PC-3 (cell line): ENCODE measurements at regions not wholly inside any gene's neighbourhood (a gene's known extent, or its start where the extent isn't known, plus 50 kb on each side); places are given as distances from the start of the nearest gene placed in this dataset.

ENCODE experiments used
- ATAC-seq: fragments of 200-7000 bp; cut with Tn5 transposase; 2 replicates; pipeline ENCODE4 v1.9.1; 2020; ENCODE audit warnings: mild to moderate bottlenecking, moderate library complexity
- BruUV-seq: library from RNA; stranded (reverse); fragments of 400-500 nt; replicated peaks from 2 replicates; lab custom pipeline; 2021; lab: Mats Ljungman, UMichigan
- CTCF ChIA-PET: fragments of 300-600 bp; sonication (Branson Sonifier 250); formaldehyde crosslinking; loops from one replicate; lab custom pipeline; 2022; ENCODE audit warnings: antibody characterized with exemption; lab: Charles Lee
- POLR2A ChIA-PET: fragments of 300-600 bp; sonication (Branson Sonifier 250); formaldehyde crosslinking; loops from one replicate; lab custom pipeline; 2022; ENCODE audit warnings: antibody characterized with exemption; ENCODE audit not compliant: unreplicated experiment; lab: Charles Lee
- DNase-seq: peaks from one replicate; pipeline ENCODE4 v3.0.0-alpha.2; 2015
- H2AFZ ChIP-seq: fragments of 300-600 bp; sonication (generic); 2 replicates; pipeline ENCODE4 v1.6.0; 2016; ENCODE audit warnings: antibody characterized with exemption, low read length
- H3F3A ChIP-seq: fragments of 300-600 bp; sonication (generic); one replicate; pipeline ENCODE4 v1.6.0; 2017; ENCODE audit warnings: antibody characterized with exemption, low read length, control low read depth, mild to moderate bottlenecking; ENCODE audit not compliant: unreplicated experiment
- H3K27ac ChIP-seq: fragments of 300-600 bp; sonication (generic); 2 replicates; pipeline ENCODE4 v1.5.1; 2016; ENCODE audit warnings: mild to moderate bottlenecking, low read length
- H3K27me3 ChIP-seq: fragments of 300-600 bp; sonication (generic); 2 replicates; pipeline ENCODE4 v1.6.1; 2016; ENCODE audit warnings: low read length, mixed read lengths
- H3K36me3 ChIP-seq: fragments of 300-600 bp; sonication (generic); 2 replicates; pipeline ENCODE4 v1.6.1; 2016; ENCODE audit warnings: low read depth, mixed run types, low read length, mixed read lengths
- H3K4me1 ChIP-seq: fragments of 300-600 bp; sonication (generic); 2 replicates; pipeline ENCODE4 v1.5.1; 2016; ENCODE audit warnings: low read length; ENCODE audit not compliant: insufficient read depth
- H3K4me2 ChIP-seq: fragments of 300-600 bp; sonication (generic); 2 replicates; pipeline ENCODE4 v1.6.0; 2016; ENCODE audit warnings: low read length
- H3K4me3 ChIP-seq: fragments of 300-600 bp; sonication (generic); 2 replicates; pipeline ENCODE4 v1.5.1; 2016; ENCODE audit warnings: mild to moderate bottlenecking, low read length, mixed read lengths
- H3K79me2 ChIP-seq: fragments of 300-600 bp; sonication (generic); 2 replicates; pipeline ENCODE4 v1.6.1; 2017; ENCODE audit warnings: low read length, mixed read lengths
- H3K9ac ChIP-seq: fragments of 300-600 bp; sonication (generic); 2 replicates; pipeline ENCODE4 v1.6.0; 2016; ENCODE audit warnings: mild to moderate bottlenecking, low read length
- H3K9me2 ChIP-seq: fragments of 300-600 bp; sonication (generic); replicated peaks from 2 replicates; pipeline ENCODE4 v1.6.1; 2016; ENCODE audit warnings: mixed run types, low read length, mixed read lengths
- H3K9me3 ChIP-seq: fragments of 300-600 bp; sonication (generic); 2 replicates; pipeline ENCODE4 v1.6.1; 2016; ENCODE audit warnings: low read length, mixed read lengths
- H4K20me1 ChIP-seq: fragments of 300-600 bp; sonication (generic); 2 replicates; pipeline ENCODE4 v1.6.1; 2016; ENCODE audit warnings: low read length, mixed read lengths
- CTCF ChIP-seq: fragments of 300-600 bp; sonication (generic); conservative IDR thresholded peaks from 2 replicates; pipeline ENCODE4 v1.5.1; 2017; ENCODE audit warnings: antibody characterized with exemption, low read depth, mild to moderate bottlenecking, low read length
- EZH2 ChIP-seq: fragments of 300-600 bp; sonication (generic); IDR thresholded peaks from one replicate; pipeline ENCODE4 v1.6.1; 2017; ENCODE audit warnings: antibody characterized with exemption, mild to moderate bottlenecking, low read length; ENCODE audit not compliant: unreplicated experiment
- EZH2phosphoT487 ChIP-seq: fragments of 300-600 bp; sonication (generic); IDR thresholded peaks from 2 replicates; pipeline ENCODE4 v1.6.1; 2018; ENCODE audit warnings: mild to moderate bottlenecking, antibody characterized with exemption, low read length, borderline replicate concordance
- intact Hi-C: fragments of 100-400 bp; cut with micrococcal nuclease; formaldehyde crosslinking; loops from 2 replicates; pipeline ENCODE4 v1.9.0; 2023

- Histone ChIP-seq H3K4me2 (no peak overlapping the region), H3K79me2 (no peaks in the 10 kb centered on the region), H3K4me3 (no peak overlapping the region), H3K27ac (no peak overlapping the region), H3K9me2 (no peaks in the 10 kb centered on the region), H3K9ac (no peak overlapping the region), H4K20me1 (no peaks in the 10 kb centered on the region), H3K9me3 (no peaks in the 10 kb centered on the region), H2AFZ (no peak overlapping the region), H3K27me3 (no peaks in the 10 kb centered on the region), H3K36me3 (no peaks in the 10 kb centered on the region; the same call in 1 of the 2 replicates), H3K4me1 (peaks cover 11% of the 10 kb centered on the region), H3F3A (no peaks in the 10 kb centered on the region)
- ChIA-PET CTCF (no interaction called here), POLR2A (no interaction called here)
- ATAC-seq: peak; percentile 47
- no peak for TF ChIP-seq EZH2phosphoT487
- no peak for TF ChIP-seq EZH2
- no peak for TF ChIP-seq CTCF
- intact Hi-C loops: no loop called here
- peak; percentile 39 for DNase-seq
- BruUV-seq: no TSS peak
Measured at GRCh38 chr20:19952392-19952791, 64.8 kb upstream of the NAA20 start.

GRCh38 chr20:19953606-19954005 lies 63.6 kb upstream of the NAA20 start:
- ChIA-PET CTCF (no interaction called here), POLR2A (no interaction called here)
- ATAC-seq: no peak
- Histone ChIP-seq H3K4me2 (no peak overlapping the region), H3K9me3 (no peaks in the 10 kb centered on the region), H3K79me2 (no peaks in the 10 kb centered on the region), H3F3A (no peaks in the 10 kb centered on the region), H3K27ac (no peak overlapping the region), H3K4me3 (no peak overlapping the region), H3K4me1 (peaks cover 4% of the 10 kb centered on the region; the same call in 1 of the 2 replicates), H3K27me3 (no peaks in the 10 kb centered on the region), H4K20me1 (no peaks in the 10 kb centered on the region), H3K9me2 (no peaks in the 10 kb centered on the region), H2AFZ (no peak overlapping the region), H3K36me3 (no peaks in the 10 kb centered on the region; the same call in 1 of the 2 replicates), H3K9ac (no peak overlapping the region)
- DNase-seq: no peak
- intact Hi-C loops: no loop called here
- TF ChIP-seq EZH2 (no peak), EZH2phosphoT487 (no peak), CTCF (no peak)
- no TSS peak for BruUV-seq

- H3K9me2 ChIP-seq: no peaks in the 10 kb centered on the region
- H3F3A ChIP-seq: no peaks in the 10 kb centered on the region
- no peak for DNase-seq
- H3K36me3 ChIP-seq: peaks cover 8% of the 10 kb centered on the region; the same call in 1 of the 2 replicates
- intact Hi-C loops: no loop called here
- TF ChIP-seq CTCF (no peak), EZH2phosphoT487 (no peak), EZH2 (no peak)
- ATAC-seq: no peak
- BruUV-seq: no TSS peak
- no peak overlapping the region for H3K27ac ChIP-seq
- H3K4me3 ChIP-seq: no peak overlapping the region
- peaks cover 4% of the 10 kb centered on the region; the same call in 1 of the 2 replicates for H3K4me1 ChIP-seq
- H4K20me1 ChIP-seq: no peaks in the 10 kb centered on the region
- H3K4me2 ChIP-seq: no peak overlapping the region
- no peak overlapping the region for H3K9ac ChIP-seq
- no peaks in the 10 kb centered on the region for H3K9me3 ChIP-seq
- CTCF ChIA-PET: no interaction called here
- H3K79me2 ChIP-seq: no peaks in the 10 kb centered on the region
- POLR2A ChIA-PET: no interaction called here
- no peak overlapping the region for H2AFZ ChIP-seq
- no peaks in the 10 kb centered on the region for H3K27me3 ChIP-seq
Measured at GRCh38 chr20:19956976-19957375, 60.2 kb upstream of the NAA20 start.
